ENCODE measurements at regions not wholly inside any gene's neighbourhood (a gene's known extent, or its start where the extent isn't known, plus 50 kb on each side); places are given as distances from the start of the nearest gene placed in this dataset.

DNA sequence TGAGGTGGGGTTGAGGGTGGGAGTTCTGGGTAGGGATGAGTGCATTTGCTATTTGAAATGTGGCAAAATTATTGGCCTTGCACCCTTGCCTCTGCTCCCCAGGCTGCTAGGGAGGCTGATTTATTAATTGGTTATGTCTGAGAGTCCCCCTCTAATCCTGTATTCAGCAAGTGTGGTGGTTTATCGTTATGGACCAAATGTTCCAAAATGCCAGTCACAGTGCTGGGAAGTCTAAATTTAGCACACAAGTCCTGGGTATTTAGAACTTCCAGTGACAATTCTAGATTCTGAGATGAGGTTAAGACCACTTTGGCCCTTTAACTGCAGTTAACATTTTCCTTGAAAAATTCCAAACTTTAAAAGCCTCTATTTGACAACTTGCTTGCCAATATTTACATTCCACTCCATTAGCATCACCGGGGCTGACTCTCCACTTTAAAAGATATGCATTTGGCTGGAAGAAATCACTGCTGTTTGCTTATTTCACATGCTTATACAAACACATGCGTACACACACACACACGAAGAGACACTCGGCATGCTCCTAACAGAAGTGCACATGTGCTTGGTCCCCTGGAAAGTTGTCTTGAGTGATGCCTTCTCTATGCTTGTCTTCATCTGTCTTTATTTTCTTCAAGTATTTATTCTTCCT is 247.7 kb downstream of the IL20RB start:
- DNase-seq, result no peak

DNA sequence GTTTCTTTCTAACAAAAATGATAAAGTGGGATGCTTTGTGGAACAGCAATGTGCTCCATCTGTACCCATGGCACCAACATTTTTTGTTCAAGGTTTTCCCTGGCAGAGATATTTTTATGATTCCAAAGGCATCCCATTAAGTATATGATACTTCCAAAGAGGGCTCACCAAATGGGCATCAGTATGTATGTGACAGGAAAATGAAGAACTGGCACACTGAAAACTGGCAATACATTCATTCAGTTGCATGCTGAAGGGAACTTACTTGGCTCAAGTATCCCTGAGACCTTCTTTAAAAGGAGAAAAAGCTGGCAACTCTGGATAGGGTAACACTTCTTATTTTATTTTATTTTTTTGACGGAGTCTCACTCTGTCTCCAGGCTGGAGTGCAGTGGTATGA is 249.8 kb downstream of the IL20RB start:
- no peak for DNase-seq

DNA sequence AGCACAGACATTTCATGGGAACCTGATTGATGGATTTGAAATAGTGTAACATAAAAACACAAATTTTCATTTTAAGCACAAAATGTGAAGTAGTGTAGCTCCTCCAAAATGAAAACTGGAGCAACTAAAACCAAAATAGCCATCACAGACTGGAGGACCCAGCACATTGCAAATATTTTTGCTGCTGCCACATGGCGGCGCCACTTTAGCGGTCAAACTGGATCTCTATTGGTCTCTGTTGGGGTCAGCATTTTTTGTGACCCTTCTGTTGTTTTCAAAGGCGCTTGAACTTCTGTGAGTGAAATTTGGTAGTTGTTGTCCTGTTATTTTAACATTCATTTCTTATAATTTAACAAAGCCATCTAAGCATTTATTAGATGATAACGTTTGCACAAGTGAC is 259.9 kb downstream of the IL20RB start:
- no peak for DNase-seq

DNA sequence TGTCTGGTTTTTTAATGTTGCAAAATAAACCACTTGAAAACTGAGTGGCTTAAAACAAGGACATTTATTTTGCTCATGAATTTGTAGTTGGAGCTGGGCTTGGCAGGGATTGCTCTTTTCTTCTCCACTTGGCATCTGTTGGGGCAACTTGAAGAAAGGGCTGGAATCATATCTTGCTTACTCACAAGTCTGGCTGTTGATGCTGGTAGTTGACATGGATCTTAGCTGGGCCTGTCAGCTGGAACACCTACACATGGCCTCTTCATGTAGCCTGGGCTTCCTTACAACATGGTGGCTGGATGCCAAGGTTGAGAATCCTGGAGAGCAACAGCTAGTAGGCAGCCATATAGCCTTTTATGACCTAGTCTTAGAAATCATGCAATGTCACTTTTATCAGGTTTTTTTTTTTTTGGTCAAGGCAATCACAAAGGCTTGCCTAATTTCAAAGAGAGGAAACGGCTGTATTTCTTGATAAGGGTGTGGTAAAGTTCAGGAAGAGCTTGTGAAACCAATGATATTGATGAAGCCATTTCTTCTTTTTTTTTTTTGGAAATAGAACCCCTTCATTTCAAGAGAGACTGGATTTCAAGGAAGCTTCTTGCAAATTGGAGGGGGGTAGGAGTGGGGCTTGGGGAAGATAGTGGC is 262.1 kb downstream of the IL20RB start:
- DNase-seq, result no peak

DNA sequence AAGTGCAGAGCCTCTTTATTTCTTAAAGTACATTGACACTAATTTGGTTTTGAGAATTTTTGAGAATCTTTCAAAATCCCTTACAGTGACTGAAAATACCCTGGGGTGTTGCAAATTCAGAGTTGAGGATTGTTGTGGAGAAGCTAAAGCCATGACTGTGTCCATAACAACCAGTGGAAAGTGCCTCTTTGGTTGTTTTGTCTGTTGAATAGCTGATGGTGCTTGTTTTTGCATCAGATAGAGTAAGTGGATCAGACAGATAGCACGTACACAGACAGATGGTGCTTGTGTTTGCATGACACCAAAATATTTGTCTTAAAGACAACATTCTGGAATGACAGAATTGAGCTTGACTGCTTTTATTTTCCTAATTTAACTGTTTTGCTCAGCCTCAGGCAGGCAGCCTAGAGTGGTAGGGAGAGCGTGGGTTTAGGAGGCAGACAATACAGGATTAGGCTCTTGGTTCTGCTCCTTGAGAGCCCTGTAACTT is 265.0 kb downstream of the IL20RB start:
- no peak for DNase-seq

DNA sequence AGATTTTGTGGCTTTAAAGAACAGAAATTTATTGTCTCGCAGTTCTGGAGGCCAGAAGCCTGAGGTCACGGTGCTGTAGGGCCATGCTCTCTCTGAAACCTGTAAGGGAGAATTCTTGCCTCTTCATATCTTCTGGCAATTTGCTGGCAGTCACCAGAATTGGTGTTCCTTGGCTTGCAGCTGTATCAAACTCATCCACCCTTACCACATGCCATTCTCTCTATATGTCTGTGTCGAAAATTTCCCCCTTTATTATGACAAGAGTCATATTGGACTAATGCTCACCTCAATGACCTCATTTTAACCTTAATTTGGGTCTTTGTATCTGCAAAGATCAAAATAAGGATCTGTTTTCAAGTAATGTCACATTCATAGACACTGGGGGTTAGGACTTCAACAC is 266.7 kb downstream of the IL20RB start:
- DNase-seq, result no peak

DNA sequence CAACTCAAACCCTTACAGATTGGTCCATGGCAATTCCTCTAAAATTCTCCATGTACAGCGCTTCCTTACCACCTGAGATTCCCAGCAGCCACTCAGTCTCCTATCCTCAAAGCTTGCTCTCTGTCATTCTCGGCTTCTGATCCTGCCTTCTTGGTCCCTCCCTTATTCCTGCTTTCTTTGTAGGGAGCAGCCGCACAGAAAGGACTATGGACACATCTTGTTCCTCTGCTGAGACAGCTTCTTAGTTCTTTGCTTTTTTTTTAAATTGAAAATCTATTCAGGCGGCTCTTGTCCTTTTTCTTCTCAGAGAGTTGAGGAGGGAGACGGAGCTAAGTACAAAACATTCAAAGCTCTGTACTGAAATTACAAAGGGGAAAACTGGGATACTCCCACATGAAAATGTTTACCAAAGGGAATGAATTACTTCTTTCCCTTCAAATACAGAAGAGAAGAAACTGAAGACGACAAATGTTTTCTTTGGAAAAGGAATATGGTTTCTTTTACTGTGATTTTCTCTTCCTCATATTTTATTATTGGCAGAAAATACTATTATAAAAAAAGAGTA is 285.1 kb downstream of the IL20RB start:
- no peak for DNase-seq

DNA sequence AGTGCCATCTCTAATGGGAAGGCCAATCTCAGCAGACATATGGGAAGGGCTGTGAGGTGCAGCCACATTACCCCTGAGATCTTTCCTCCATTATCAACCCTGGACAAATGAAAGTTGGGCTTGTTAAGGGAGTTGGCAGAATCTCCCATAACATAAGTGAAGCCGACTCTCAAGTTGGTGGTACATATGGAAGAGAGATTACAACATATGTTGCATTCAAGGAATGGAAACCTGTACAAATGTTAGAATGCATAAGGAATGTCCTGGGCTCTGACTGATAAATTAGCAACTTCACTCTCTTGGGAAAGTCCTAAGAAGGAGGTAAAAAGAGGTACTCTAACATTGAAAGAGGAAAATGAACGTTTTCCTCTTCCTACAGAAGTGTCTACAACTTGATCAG is 288.7 kb downstream of the IL20RB start:
- no peak for DNase-seq

DNA sequence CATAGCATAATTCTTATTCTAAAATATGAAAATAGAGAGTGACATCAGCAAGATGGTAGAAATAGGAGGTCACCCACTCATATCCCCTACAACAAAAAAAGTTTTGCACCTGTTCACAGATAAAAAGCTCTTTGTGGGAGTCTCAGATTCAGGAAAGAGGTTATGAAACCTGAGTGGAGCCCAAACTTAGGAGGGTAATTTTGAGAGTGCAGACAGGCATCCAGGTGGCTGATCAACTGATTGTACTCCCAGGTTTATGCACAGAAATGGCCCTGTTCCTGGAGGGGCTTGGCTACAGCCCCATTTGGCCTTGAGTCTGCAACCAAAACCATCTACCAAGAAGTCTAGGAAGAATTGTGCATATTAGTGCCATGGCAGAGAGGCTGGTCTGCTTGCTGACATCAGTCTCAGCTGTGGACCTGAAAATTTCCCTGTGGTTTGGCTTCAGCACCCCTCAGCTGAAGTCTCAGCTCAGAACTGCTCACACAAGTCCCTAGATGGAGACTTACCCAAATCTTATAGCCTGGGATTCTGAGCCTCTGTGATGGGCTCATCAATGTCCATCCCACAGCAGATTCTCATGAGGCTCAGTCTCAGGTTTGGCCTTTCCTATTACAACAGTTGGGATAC is 291.6 kb downstream of the IL20RB start:
- DNase-seq, result no peak

DNA sequence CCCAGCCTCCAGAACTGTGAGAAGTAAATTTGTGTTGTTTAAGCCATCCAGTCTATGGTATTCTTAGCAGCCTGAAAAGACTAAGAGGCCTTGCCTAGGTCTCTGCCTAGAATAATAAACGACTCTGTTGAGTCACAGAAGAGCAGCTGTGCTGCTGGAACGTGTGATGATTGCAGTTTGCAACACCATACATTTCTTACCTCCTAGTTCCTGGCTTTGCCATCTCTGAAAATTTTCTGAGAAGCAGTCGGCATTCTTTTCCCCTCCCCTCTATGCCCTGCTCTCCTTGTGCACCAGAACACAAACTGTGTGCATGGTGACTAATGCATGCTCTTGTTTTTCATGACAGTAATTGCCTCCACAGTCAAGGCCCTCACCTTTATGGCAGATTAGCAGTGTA is 301.3 kb downstream of the IL20RB start:
- no peak for DNase-seq

DNA sequence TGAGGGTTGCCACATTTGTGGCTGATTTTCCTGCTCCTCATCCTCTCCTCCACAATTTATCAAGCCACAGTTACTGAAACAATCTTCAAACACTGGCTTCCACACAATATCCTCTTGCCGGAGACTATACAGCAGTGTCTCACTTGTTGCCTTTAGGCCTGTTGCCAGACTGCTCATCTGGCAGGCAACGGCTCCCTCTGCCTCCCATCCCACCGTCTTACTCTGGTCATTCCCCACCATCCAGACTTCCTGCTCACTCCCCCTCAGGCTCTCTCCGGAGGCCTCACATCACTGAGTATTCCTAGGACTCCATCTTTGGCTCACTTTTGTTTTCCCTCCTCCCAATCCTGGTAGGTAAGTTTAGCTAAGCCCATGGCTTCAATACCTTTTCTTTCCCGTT is 301.9 kb downstream of the IL20RB start:
- DNase-seq, result no peak

DNA sequence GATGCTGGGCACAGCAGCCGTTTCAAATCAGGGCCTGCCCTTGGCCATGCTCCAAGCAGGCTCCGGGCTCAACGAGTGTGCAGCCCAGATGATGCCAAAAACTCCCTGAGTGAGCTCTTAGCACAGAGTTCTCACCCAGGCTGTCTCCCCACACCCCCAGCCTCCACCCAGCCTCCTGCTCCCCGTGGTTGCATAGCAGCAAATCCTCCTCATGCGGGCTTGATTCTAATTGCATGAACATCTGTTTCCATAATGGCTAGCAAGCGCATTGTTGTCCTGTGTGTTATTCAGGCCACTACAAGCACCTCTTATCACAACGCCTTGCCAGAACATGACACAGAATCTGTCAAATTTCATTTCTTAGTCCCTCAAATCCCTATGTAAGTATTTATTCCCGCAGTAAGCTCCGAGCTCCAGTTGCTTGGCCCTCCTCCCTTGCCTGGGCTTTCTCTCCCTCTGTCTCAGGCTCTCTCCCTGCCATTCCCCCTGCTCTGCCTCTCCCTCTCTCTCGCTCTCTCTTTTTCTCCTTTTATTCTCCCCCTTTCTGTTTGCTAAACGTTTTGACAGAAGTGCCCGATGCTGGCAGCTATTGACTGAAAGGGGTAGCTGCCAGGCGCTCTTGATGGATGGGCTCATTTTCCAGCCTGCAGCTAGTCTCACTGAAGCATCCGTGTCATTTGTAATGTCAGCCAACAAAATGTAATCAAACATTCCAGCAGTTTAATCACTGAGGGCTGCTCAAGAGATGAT is 306.5 kb downstream of the IL20RB start:
- no peak for DNase-seq

DNA sequence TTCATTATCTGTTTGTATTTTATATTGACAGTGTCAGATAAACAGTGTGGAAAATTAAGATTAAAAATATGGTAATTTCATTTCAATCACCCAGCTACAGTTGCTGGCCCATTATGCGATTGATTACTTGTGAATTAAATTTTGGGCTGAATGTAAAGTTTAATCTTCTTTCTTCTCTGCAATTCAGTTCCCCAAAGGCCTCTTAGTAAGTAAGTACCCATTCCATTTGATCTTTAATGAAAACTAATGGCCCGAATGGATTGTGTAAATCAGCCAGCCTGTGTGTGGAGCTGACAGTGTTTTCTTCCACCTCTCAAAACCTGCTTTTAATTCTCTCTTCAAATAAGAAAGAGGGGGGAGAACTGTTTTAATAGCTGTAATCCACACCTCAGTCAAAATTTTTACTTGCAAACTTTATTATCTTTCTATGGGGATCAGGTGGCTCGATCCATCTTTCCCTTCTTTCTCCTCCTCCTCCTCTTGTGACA is 307.1 kb downstream of the IL20RB start:
- no peak for DNase-seq

DNA sequence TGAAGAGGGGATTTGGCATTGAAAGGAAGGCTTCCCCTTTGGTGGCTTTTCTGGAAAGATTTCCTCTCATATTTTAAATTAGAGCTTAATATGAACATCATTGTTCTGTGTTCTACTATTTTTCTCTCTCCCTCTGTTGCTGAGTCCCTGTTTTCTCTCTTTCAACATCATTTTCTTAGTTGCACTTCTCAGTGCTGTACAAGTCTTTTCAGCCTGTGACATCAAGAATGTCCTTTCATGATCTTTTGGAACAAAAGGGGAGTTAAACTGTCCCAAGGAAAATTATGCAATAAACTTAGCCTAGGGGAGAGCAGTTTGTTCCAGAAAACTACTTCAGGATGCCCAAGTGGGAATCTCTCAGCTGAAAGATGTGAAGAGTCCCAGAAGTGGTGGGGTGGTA is 325.1 kb downstream of the IL20RB start:
- DNase-seq, result no peak

DNA sequence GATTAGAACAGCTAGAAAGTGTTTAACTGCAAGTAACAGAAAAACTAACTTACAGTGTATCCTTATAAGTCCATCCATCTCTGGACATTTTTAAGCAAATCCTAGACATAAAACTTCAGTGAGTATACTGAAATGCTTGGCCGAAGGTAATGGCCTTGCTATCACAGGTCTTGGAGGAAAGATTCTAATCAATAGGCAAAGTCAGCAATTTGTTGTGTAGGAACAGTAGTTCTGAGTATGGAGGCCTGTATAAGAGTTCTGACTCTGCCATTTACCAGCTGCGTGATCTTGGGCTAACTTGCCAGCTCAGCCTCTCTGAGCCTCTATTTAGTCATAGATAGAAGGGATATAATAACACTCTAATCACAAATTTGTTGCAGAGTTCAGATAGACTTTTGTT is 328.1 kb downstream of the IL20RB start:
- no peak for DNase-seq

DNA sequence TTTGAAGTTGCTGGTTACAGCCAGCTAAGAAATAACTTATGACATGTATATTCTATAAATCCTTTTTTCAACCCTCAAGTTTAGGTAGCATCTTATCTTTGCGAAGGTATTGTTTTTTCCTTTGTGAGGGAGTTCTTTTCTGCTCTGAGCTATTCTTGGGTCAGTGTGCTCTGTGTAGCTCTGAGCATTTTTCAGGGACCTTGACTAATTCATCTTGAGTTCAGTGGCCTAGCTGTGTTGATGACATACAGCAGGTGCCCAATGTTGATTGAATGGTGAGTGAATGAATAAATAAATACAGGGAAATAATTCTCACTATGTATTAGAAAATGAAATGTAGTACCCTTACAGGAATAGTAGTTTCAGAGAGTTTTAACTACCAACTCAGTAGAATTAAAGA is 335.3 kb downstream of the IL20RB start:
- DNase-seq, result no peak

DNA sequence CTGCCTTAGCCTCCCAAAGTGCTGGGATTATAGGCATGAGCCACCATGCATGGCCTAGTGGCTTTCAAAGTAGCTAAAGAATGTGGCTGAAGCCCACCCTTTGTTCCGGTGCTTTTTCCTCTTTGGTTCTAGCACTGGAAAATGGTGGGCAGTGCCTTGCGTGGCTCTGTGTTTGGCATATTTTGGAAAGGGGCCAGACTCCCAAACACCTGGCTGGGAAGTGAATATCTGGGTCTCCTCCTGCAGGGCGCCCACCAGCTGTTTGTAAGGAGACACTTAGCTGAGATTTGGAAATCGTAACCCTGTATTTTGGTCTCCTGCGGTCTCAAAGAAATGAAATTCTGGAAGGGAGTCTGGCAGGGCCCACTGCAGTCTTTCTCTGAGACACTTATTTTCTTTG is 336.4 kb downstream of the IL20RB start:
- DNase-seq, result no peak

DNA sequence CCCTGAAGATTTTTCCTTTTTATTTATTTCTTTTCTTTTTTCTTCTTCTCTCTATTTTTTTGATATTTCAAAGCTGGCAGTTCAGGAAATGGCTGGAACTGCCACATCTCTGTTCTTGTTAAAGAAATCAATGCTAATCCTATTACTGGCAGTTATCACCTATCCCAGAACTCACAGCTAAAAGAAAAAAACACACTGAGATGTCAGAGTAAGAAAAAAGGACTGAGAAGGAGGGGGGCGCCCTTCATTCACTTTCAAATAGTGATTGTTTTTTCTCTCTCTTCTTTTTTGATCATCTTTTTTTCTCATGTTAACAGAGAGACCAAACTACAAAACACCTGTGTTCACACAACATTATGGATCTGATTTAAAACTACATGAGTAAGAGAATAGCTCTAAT is 337.1 kb downstream of the IL20RB start:
- DNase-seq, result no peak

DNA sequence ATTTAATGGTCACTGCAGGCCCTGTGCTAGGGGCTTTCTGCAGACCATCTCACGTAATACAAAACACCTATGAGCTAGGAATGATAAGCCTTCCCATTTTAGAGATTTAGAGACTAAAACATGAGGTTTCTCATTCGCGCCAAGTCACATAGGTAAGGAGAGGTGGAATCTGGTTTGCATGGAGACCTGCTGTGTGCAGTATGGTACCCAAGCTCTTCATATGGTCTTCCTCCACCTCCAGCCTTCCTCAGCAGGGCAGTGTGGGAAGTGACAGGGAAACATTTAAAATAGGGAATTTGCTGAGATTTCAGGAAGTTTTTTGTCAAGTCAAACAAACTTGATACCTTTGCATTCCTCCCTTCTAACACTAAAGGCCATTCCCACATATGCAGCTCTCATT is 337.6 kb downstream of the IL20RB start:
- DNase-seq, result no peak

DNA sequence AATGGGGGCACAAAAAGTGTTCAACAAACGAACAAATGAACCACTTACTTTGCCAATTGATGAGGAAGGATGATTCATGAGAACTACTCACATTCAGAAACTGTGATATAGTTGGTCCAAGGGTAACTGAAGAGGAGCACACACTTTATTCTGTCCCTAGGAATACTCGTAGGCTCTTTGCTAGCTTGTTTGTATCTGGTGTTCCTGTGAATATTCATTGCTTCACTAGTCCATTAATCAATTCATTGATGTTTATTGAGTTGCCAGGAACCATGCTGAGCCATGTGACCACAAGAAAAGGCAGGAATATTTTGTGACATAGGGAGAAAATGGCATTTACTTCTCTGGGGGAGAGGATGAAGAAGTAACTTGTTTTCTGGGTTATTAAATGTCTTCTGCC is 338.3 kb downstream of the IL20RB start:
- no peak for DNase-seq

DNA sequence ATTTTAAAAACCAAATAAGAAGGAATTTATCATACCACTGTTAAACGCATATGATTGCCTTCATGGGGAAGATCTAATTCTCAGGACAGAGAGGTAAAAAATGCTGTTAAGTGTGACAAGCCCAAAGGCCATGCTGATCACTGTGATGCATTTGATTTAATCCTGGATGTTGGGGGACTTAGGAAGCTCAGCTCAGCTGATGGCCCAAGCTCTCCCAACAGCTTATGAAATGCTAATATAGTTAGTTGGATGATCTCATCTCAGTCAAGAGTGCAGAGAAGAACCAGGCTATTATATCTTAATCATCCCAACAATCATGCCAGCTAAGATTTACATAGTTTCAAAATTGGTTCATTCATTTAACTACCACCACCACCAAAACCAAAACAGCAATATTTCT is 340.0 kb downstream of the IL20RB start:
- no peak for DNase-seq

DNA sequence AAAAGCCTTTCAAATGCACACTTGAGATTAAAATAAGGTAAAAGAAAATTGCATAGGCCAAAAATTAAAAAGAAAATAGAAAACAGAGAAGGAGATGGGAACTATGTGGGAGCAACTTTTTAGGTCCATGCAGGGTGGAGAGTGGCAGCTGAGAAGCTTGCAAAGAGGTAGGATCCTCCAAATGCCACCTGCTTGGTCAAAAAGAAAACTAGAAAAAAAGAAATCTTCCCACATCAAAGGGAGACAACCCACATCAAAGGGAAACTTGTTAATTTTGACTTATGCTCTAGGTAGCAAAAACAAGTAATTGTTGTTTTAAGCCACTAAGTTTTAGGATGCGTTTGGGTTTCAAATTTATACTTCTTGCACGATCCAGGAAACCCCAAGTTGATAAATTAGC is 342.9 kb downstream of the IL20RB start:
- DNase-seq, result no peak

DNA sequence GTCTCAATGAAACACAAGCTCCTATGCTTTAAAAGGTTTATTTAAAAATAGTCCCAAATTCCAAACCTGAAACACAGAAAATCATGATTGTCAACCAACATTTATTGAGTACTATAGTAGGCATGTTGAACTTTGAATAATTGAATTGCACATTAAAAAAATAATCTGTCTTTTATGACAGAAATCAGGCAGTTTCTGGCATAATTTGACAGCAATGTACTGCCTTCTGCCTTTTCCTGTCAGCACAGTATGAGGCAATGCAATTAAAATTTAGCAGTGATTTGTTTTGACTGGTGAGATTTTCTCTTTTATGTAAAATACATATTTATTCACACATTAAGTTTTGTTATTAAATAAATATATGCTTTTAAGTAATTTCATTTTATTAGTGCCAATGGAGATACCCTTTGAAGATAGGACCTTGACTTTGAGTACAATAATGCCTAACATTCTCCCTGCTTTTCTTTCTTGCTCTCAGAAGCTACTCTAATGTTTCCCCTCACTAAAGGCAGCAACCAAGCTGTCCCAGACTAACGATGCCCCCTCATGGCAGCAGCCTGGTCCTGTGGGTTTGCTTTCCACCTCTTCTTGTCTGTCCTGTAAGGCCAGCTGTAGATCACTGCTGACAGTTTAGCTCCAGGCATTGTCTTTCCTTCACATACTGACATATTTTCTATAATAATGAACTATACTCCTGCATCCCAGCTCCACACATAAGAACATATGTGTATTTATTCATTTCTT is 346.7 kb downstream of the IL20RB start:
- no peak for DNase-seq
